LNCaP clone FGC (cell line): ENCODE measurements at regions not wholly inside any gene's neighbourhood (a gene's known extent, or its start where the extent isn't known, plus 50 kb on each side); places are given as distances from the start of the nearest gene placed in this dataset.

Source experiments
- DNase-seq: peaks from one replicate; pipeline ENCODE4 v3.0.0-alpha.2; 2011; ENCODE audit warnings: low read depth
- H3K4me3 ChIP-seq: 2 replicates; pipeline ENCODE4 v1.5.1; 2011; ENCODE audit warnings: mild to moderate bottlenecking, low read depth, low read length, control low read depth
- CTCF ChIP-seq: IDR thresholded peaks from 2 replicates; pipeline ENCODE4 v1.5.1; 2012; ENCODE audit warnings: mild to moderate bottlenecking; ENCODE audit not compliant: control insufficient read depth, insufficient read depth; ENCODE audit errors: extremely low read depth

- H3K4me3 ChIP-seq: no peak overlapping the region
- no peak for DNase-seq
- TF ChIP-seq CTCF: no peak
Observed at GRCh38 chr13:44770951-44771350, 194.8 kb upstream of the TSC22D1 start.

- no peak for TF ChIP-seq CTCF
- no peak for DNase-seq
Observed at GRCh38 chr13:44769686-44770085, 193.6 kb upstream of the TSC22D1 start.

GRCh38 chr13:44768775-44769581 is 192.8 kb upstream of the TSC22D1 start:
- no peak for DNase-seq
- no peak for TF ChIP-seq CTCF
- no peak overlapping the region for H3K4me3 ChIP-seq

More at GRCh38 chr13:44769686-44770085, 193.6 kb upstream of the TSC22D1 start:
- H3K4me3 ChIP-seq: no peak overlapping the region

- H3K4me3 ChIP-seq: no peak overlapping the region
- no peak for DNase-seq
- no peak for TF ChIP-seq CTCF
Observed at GRCh38 chr13:44768239-44768638, 192.1 kb upstream of the TSC22D1 start.

GRCh38 chr13:44765001-44765471 is 188.9 kb upstream of the TSC22D1 start:
- no peak for TF ChIP-seq CTCF
- H3K4me3 ChIP-seq: no peak overlapping the region
- DNase-seq: no peak

GRCh38 chr13:44764302-44764692 is 188.2 kb upstream of the TSC22D1 start:
- no peak for TF ChIP-seq CTCF
- H3K4me3 ChIP-seq: no peak overlapping the region
- DNase-seq: no peak
